ENCODE measurements at regions not wholly inside any gene's neighbourhood (a gene's known extent, or its start where the extent isn't known, plus 50 kb on each side); places are given as distances from the start of the nearest gene placed in this dataset.

DNA sequence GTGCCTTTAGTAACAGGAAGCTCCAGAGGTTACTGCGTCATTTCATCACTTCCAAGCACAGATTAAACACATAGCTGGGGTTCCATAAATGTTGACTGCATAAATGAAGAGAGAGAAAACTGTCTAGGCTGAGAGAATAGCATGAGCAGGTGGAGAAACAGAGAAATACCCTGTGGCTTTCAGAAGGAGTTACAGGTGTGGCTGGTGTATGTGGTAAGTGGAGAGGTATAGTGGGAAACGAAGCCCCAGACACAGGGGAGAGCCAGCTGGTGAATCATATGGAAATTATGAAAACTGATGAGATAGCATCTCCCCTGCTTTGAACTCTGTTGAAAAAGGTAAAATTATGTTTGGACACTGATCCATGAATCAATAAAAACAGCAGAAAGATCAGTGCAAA lies 807.4 kb upstream of the POU3F3 start (continued):
- TF ChIP-seq ZNF140 (tag by site-specific recombination; IDR thresholded peaks at IDR 0.05): no peak
- no peak for TF ChIP-seq ZFHX2 (tag by site-specific recombination; conservative IDR thresholded peaks at IDR 0.05)
- TF ChIP-seq, protein P1, sequence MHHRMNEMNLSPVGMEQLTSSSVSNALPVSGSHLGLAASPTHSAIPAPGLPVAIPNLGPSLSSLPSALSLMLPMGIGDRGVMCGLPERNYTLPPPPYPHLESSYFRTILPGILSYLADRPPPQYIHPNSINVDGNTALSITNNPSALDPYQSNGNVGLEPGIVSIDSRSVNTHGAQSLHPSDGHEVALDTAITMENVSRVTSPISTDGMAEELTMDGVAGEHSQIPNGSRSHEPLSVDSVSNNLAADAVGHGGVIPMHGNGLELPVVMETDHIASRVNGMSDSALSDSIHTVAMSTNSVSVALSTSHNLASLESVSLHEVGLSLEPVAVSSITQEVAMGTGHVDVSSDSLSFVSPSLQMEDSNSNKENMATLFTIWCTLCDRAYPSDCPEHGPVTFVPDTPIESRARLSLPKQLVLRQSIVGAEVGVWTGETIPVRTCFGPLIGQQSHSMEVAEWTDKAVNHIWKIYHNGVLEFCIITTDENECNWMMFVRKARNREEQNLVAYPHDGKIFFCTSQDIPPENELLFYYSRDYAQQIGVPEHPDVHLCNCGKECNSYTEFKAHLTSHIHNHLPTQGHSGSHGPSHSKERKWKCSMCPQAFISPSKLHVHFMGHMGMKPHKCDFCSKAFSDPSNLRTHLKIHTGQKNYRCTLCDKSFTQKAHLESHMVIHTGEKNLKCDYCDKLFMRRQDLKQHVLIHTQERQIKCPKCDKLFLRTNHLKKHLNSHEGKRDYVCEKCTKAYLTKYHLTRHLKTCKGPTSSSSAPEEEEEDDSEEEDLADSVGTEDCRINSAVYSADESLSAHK (tag by site-specific recombination; IDR thresholded peaks at IDR 0.05): no peak

DNA sequence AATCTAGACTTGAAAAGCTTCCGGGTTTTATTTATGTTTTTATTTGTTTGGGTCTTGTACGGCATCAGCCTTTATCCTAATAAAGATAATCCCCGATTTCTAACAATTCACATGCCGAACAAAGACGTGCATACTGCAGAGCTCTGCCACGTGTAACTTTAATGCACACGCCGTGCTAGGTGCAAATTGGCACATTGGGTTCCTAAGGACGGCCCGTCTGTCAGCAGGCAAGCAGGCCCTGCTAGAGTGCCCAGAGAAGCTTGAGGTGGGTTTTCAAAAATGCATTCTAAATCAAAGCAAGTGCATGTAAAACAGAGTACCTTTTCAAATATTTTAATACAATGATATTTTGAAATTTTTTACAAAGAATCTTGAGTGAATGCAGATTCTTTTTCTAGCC lies 806.4 kb upstream of the POU3F3 start:
- no peak overlapping the region for H3K4me3 ChIP-seq (ENCODE audit: low read depth, low read length)
- POLR2A ChIA-PET: no interaction called here

DNA sequence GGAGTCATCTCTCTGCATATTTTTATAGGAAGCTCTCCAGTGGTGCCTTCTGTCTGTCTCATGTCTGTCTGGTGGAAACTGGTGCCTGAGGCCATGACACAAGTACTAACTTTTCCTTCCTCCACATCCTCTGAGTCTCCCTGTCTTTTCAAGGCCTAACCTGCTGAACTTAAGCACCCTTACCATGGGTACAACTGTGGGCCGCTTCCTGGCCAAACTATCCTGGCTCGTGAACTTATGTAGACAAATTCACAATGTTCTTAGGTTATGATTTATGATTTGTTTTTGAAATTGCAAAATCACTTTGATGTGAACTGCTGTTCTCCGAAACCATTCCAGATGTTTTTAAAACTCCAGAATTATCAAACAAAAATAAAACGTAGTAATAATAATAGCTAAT lies 804.5 kb upstream of the POU3F3 start:
- Histone ChIP-seq H3K9me3 (ENCODE audit: control insufficient read depth, insufficient read depth, low read depth, low read length) (no peaks in the 10 kb centered on the region), H3K4me1 (ENCODE audit: control insufficient read depth, insufficient read depth, low read length) (peaks cover 36% of the 10 kb centered on the region), H3K36me3 (ENCODE audit: control insufficient read depth in 2 of 2, insufficient read depth in 1 of 2, low read length in 2 of 2) (no peaks in the 10 kb centered on the region), H3K4me3 (ENCODE audit: low read depth, low read length) (no peak overlapping the region), H3K27ac (ENCODE audit: extremely low read depth, low read depth, low read length) (peak overlapping the region; percentile 30; the same call in 1 of the 2 replicates)
- POLR2A ChIA-PET: no interaction called here
- CTCF ChIA-PET: no interaction called here
- TF ChIP-seq ZNF639 (tag by site-specific recombination; IDR thresholded peaks at IDR 0.05) (no peak), ZBTB21 (tag by site-specific recombination; IDR thresholded peaks at IDR 0.05) (no peak), ZNF677 (tag by site-specific recombination; IDR thresholded peaks at IDR 0.05) (no peak), ZNF394 (tag by site-specific recombination; IDR thresholded peaks at IDR 0.05; ENCODE audit: borderline replicate concordance) (no peak), ZNF747 (tag by site-specific recombination; IDR thresholded peaks at IDR 0.05) (no peak), ZNF830 (tag by site-specific recombination; IDR thresholded peaks at IDR 0.05; ENCODE audit: low read depth) (no peak), GLI2 (tag by site-specific recombination; IDR thresholded peaks at IDR 0.05; ENCODE audit: borderline replicate concordance, low read depth) (no peak), HOXD13 (CRISPR knock-in tag; IDR thresholded peaks at IDR 0.05; ENCODE audit: borderline replicate concordance) (no peak), ZNF24 (tag by site-specific recombination; IDR thresholded peaks at IDR 0.05) (no peak), GFI1B (tag by site-specific recombination; IDR thresholded peaks at IDR 0.05) (no peak), KLF7 (tag by site-specific recombination; IDR thresholded peaks at IDR 0.05; ENCODE audit: borderline replicate concordance) (no peak), ZSCAN5A (tag by site-specific recombination; IDR thresholded peaks at IDR 0.05) (no peak), ZNF148 (tag by site-specific recombination; IDR thresholded peaks at IDR 0.05; ENCODE audit: borderline replicate concordance) (no peak)

More for the DNA sequence above, 806.4 kb upstream of the POU3F3 start:
- no peak for TF ChIP-seq ZNF16 (tag by site-specific recombination; IDR thresholded peaks at IDR 0.05; ENCODE audit: low read depth)
- no peak for TF ChIP-seq ZNF610 (tag by site-specific recombination; IDR thresholded peaks at IDR 0.05; ENCODE audit: borderline replicate concordance)
- TF ChIP-seq BCL11B (tag by site-specific recombination; IDR thresholded peaks at IDR 0.05; ENCODE audit: low read depth): no peak
- no peak for TF ChIP-seq ZNF433 (tag by site-specific recombination; IDR thresholded peaks at IDR 0.05; ENCODE audit: low read depth)
- no peak for TF ChIP-seq ZBTB21 (tag by site-specific recombination; IDR thresholded peaks at IDR 0.05)
- TF ChIP-seq ZNF747 (tag by site-specific recombination; IDR thresholded peaks at IDR 0.05): no peak
- TF ChIP-seq KLF1 (tag by site-specific recombination; IDR thresholded peaks at IDR 0.05): no peak
- no peak for TF ChIP-seq ZFP37 (tag by site-specific recombination; IDR thresholded peaks at IDR 0.05)
- no peak for TF ChIP-seq SETDB1 (IDR thresholded peaks at IDR 0.05; ENCODE audit: insufficient read length, low read length)
- TF ChIP-seq, protein P2, sequence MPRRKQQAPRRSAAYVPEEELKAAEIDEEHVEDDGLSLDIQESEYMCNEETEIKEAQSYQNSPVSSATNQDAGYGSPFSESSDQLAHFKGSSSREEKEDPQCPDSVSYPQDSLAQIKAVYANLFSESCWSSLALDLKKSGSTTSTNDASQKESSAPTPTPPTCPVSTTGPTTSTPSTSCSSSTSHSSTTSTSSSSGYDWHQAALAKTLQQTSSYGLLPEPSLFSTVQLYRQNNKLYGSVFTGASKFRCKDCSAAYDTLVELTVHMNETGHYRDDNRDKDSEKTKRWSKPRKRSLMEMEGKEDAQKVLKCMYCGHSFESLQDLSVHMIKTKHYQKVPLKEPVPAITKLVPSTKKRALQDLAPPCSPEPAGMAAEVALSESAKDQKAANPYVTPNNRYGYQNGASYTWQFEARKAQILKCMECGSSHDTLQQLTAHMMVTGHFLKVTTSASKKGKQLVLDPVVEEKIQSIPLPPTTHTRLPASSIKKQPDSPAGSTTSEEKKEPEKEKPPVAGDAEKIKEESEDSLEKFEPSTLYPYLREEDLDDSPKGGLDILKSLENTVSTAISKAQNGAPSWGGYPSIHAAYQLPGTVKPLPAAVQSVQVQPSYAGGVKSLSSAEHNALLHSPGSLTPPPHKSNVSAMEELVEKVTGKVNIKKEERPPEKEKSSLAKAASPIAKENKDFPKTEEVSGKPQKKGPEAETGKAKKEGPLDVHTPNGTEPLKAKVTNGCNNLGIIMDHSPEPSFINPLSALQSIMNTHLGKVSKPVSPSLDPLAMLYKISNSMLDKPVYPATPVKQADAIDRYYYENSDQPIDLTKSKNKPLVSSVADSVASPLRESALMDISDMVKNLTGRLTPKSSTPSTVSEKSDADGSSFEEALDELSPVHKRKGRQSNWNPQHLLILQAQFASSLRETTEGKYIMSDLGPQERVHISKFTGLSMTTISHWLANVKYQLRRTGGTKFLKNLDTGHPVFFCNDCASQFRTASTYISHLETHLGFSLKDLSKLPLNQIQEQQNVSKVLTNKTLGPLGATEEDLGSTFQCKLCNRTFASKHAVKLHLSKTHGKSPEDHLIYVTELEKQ (tag by site-specific recombination; IDR thresholded peaks at IDR 0.05; ENCODE audit: borderline replicate concordance): no peak
- no peak for TF ChIP-seq ZNF350 (tag by site-specific recombination; IDR thresholded peaks at IDR 0.05)
- Histone ChIP-seq H3K27ac (ENCODE audit: extremely low read depth, low read depth, low read length) (no peak overlapping the region), H3K36me3 (ENCODE audit: control insufficient read depth in 2 of 2, insufficient read depth in 1 of 2, low read length in 2 of 2) (no peaks in the 10 kb centered on the region), H3K9me3 (ENCODE audit: control insufficient read depth, insufficient read depth, low read depth, low read length) (no peaks in the 10 kb centered on the region), H3K4me1 (ENCODE audit: control insufficient read depth, insufficient read depth, low read length) (peaks cover 29% of the 10 kb centered on the region)
- CTCF ChIA-PET: no interaction called here
